RWPE2 (cell line): ENCODE measurements at regions not wholly inside any gene's neighbourhood (a gene's known extent, or its start where the extent isn't known, plus 50 kb on each side); places are given as distances from the start of the nearest gene placed in this dataset.

Experiments used
- ATAC-seq: fragments of 200-7000 bp; cut with Tn5 transposase; 3 replicates; pipeline ENCODE4 v1.9.1; 2021; ENCODE audit warnings: low read depth
- DNase-seq: peaks from one replicate; pipeline ENCODE4 v3.0.0-alpha.2; 2020; ENCODE audit warnings: low spot score
- H3K27ac ChIP-seq: fragments of 450-650 bp; 2 replicates; pipeline ENCODE4 v1.5.1; 2017; ENCODE audit warnings: mild to moderate bottlenecking; ENCODE audit not compliant: poor library complexity, severe bottlenecking
- H3K27me3 ChIP-seq: fragments of 250-450 bp; sonication (Bioruptor Pico); 2 replicates; pipeline ENCODE4 v1.5.1; 2021; ENCODE audit warnings: mild to moderate bottlenecking, moderate library complexity; ENCODE audit not compliant: insufficient read depth, poor library complexity, severe bottlenecking
- H3K36me3 ChIP-seq: fragments of 250-450 bp; sonication (Bioruptor Pico); 2 replicates; pipeline ENCODE4 v1.5.1; 2020; ENCODE audit warnings: low read depth, mild to moderate bottlenecking, moderate library complexity
- H3K4me1 ChIP-seq: fragments of 250-450 bp; sonication (Bioruptor Pico); 2 replicates; pipeline ENCODE4 v1.5.1; 2021; ENCODE audit warnings: mild to moderate bottlenecking, moderate library complexity; ENCODE audit not compliant: insufficient read depth, poor library complexity, severe bottlenecking
- H3K4me3 ChIP-seq: fragments of 250-450 bp; sonication (Bioruptor Pico); 2 replicates; pipeline ENCODE4 v1.5.1; 2021; ENCODE audit warnings: mild to moderate bottlenecking, moderate library complexity; ENCODE audit not compliant: severe bottlenecking
- H3K9me3 ChIP-seq: fragments of 250-450 bp; sonication (Bioruptor Pico); 2 replicates; pipeline ENCODE4 v1.5.1; 2021; ENCODE audit warnings: mild to moderate bottlenecking, moderate library complexity; ENCODE audit not compliant: severe bottlenecking
- CTCF ChIP-seq: fragments of 450-650 bp; IDR thresholded peaks from one replicate; pipeline ENCODE4 v1.5.1; 2017; ENCODE audit warnings: mild to moderate bottlenecking, moderate library complexity; ENCODE audit not compliant: poor library complexity, severe bottlenecking

- H3K27me3 ChIP-seq = peaks cover 2% of the 10 kb centered on the region
- no peaks in the 10 kb centered on the region for H3K9me3 ChIP-seq
- H3K36me3 ChIP-seq = no peaks in the 10 kb centered on the region
- DNase-seq (no peak), ATAC-seq (no peak)
- TF ChIP-seq CTCF = no peak
- no peaks in the 10 kb centered on the region for H3K4me1 ChIP-seq
- H3K27ac ChIP-seq = no peak overlapping the region
- H3K4me3 ChIP-seq = no peak overlapping the region
Measured at GRCh38 chr7:38002689-38003088, 82.2 kb downstream of the EPDR1 start.

- ATAC-seq (no peak), DNase-seq (no peak)
- no peaks in the 10 kb centered on the region for H3K9me3 ChIP-seq
- no peaks in the 10 kb centered on the region for H3K4me1 ChIP-seq
- H3K27me3 ChIP-seq = peaks cover 2% of the 10 kb centered on the region
- H3K36me3 ChIP-seq = no peaks in the 10 kb centered on the region
- no peak overlapping the region for H3K4me3 ChIP-seq
- TF ChIP-seq CTCF = no peak
- no peak overlapping the region for H3K27ac ChIP-seq
Measured at GRCh38 chr7:38006559-38006958, 86.1 kb downstream of the EPDR1 start.

- ATAC-seq (no peak), DNase-seq (no peak)
- Histone ChIP-seq H3K27ac (no peak overlapping the region), H3K4me1 (no peaks in the 10 kb centered on the region), H3K9me3 (no peaks in the 10 kb centered on the region), H3K4me3 (no peak overlapping the region), H3K27me3 (peaks cover 2% of the 10 kb centered on the region), H3K36me3 (no peaks in the 10 kb centered on the region)
- no peak for TF ChIP-seq CTCF
Measured at GRCh38 chr7:38007096-38007495, 86.7 kb downstream of the EPDR1 start.

- no peak for TF ChIP-seq CTCF
- Histone ChIP-seq H3K4me3 (no peak overlapping the region), H3K9me3 (no peaks in the 10 kb centered on the region), H3K36me3 (no peaks in the 10 kb centered on the region), H3K4me1 (no peaks in the 10 kb centered on the region), H3K27ac (no peak overlapping the region), H3K27me3 (no peaks in the 10 kb centered on the region)
- no peak; the same call in 2 of the 3 replicates for ATAC-seq
- no peak for DNase-seq
Measured at GRCh38 chr7:38013246-38013645, 92.8 kb downstream of the EPDR1 start.

GRCh38 chr7:38016567-38016966, 96.1 kb downstream of the EPDR1 start:
- DNase-seq (no peak), ATAC-seq (no peak)
- TF ChIP-seq CTCF = no peak
- no peaks in the 10 kb centered on the region for H3K36me3 ChIP-seq
- H3K4me1 ChIP-seq = no peaks in the 10 kb centered on the region
- no peak overlapping the region for H3K4me3 ChIP-seq
- no peak overlapping the region for H3K27ac ChIP-seq
- H3K27me3 ChIP-seq = no peaks in the 10 kb centered on the region
- no peaks in the 10 kb centered on the region for H3K9me3 ChIP-seq
